HuH-7.5 (cell line): ENCODE measurements at regions not wholly inside any gene's neighbourhood (a gene's known extent, or its start where the extent isn't known, plus 50 kb on each side); places are given as distances from the start of the nearest gene placed in this dataset.
"Not testable (repeated sequence)": the region's sequence is repeated elsewhere in the genome, so short reads cannot be mapped to it uniquely, and the experiment has no call there.

Experiments
- DNase-seq: peaks from one replicate; pipeline ENCODE4 v3.0.0; 2011; ENCODE audit warnings: low spot score

DNA sequence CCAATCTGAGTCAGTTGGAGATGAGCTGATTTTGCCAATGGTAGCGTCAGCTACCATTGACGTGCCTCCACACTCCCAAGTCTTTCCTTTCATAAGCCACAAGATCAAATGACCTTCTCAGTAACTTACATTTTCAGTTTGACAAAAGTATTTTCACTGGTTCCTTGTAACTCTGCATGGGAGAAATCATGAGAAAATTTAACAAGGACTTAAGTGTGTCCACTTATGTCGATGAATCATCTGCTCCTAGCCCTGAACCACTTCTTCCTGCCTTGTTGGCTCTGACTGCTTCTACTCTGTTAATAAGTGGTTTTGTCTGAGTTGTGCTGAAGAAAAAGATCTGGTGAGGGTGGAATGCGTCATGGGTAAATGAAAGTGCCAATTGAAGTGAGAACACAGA lies 101.2 kb downstream of the NFKBIZ start:
- no peak for DNase-seq

DNA sequence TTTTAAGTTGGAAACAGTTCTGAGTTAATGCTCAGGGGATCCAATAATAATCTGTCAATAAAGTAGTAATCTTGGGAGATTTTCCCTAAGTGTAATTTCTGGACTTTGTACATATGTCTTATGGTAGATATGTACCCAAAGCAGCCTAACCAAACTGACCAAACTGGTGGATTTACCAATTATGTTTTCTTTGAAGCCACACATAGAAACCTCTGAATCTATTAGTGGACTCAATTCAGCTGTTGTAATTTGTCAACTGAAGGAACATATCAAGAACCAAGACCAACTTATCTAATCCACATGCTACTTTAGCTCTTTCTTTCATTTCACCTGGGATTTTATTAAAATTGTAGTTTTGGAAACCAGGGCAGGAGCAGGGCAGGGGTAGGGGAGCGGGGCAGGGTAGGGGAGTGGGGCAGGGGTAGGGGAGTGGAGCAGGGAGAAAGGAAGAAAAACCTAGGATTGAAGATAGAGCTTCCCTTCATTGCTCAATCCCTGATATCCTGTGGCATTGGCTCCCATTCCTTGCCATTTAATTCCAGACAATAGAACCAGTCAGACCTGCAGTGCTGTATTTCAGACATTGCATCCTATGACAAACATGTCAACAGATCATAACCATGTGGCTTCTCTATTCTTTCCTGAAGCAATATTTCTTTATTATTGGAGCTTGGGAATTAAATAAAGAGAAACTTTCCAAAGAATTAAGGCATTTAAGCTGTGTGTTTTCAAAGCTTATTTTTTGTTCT lies 101.8 kb downstream of the NFKBIZ start:
- DNase-seq, result no peak

DNA sequence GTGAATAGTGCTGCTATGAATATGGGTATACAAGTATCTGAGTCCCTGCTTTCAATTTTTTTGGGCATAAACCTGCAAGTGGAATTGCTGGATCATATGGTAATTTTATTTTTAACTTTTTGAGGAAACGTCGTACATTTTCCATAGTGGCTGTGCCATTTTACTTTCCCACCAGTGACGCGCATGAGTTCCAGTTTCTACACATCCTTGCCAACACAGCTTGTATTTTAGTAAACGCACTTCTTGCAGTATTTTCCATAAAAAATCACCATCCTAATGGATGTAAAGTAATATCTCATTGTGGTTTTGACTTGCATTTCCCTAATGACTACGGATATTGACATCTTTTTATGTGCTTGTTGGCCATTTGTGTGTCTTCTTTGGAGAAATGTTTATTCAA lies 105.0 kb downstream of the NFKBIZ start:
- DNase-seq, result no peak

DNA sequence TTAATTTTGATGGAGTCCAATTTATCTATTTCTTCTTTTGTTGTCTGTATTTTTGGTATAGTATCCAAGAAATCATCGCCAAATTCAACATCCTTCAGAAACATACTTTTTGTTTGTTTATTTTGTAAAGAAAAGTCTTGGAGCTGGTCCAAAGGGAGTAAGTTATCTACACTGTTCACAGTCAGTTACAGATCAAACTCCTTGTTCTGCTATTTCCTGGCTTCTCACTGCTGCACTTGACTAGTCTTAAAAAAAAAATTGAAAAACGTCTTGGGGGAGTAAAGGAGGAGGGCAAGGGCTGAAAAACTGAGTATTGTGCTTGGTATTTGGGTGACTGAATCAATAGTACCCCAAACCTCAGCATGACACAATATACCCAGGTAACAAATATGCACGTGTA lies 105.6 kb downstream of the NFKBIZ start:
- DNase-seq, result no peak

DNA sequence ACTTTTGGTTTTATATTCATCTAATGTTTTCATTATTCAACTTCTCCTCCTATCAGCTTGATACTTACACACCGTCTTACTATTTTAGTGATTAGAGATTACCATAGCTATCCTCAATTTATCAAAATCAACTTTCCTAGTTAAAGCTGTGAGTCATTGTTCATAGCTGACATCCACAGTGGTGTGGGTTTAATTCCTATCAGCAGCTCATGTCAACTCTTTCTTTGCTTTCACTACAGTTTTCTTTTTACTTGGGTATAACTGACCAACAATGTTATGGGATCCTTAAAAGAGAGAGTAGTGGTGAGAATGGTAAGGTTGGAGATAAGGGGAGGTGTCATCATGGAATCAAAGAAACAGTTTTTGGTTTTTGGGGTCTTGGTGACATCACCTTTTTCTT lies 112.7 kb downstream of the NFKBIZ start:
- no peak for DNase-seq

DNA sequence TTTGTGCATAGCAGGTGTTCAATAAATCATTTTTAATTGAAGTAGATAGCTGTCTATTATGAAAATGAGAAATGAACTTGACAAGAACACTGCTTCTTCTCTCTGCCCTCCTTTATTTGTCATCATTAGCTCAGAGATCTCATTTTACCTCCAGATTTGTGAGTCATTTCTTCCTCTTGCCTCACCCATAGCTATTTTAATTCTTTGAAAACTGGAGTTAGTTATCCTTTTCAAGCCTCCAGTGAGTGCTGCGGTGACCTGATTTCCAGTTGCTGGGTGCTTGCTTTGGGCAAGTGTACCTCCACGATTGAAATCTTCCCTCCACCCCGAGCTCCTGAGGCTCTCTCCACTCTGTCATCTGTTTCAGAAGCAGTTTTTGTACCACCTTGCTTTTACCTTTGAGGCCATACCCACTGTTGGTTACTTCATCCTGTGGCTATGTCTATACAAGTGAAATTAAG lies 114.6 kb downstream of the NFKBIZ start:
- DNase-seq, result no peak

DNA sequence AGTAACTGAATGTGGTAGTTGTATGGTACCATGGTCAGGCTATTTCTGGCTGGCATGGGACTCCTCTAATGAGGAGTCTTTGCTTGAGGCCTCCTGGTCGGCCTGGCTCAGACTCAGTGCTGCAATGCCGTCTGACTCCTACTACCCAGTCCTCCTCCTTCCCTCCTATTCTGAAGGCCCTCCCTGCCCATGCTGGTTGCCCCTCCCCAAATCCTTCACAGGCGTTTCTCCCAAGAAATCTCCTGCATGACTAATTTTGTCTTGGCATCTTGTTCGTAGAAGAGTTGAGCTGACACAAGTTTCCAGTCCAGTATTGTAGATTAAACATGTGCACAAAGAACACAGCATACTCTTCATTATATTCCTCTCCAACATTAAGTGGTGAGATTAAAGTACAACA lies 115.5 kb downstream of the NFKBIZ start:
- no peak for DNase-seq

DNA sequence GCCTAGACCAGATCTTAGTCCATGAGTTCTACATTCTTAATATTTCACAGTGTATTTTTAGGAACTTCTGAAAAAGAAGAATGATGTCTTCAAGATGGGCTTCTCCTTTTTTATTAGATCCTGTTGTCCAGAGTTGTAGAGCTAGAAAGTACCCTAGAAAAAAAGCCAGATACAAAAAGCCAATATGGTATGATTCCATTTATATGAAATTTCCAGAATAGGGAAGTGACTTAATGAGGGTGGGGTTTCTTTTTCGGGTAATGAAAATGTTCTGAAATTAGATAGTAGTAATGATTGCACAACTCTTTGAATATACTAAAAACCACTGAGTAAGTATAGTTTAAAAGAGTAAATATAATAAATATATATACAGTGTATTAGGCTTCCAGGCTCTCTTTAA lies 116.9 kb downstream of the NFKBIZ start:
- DNase-seq, result no peak

DNA sequence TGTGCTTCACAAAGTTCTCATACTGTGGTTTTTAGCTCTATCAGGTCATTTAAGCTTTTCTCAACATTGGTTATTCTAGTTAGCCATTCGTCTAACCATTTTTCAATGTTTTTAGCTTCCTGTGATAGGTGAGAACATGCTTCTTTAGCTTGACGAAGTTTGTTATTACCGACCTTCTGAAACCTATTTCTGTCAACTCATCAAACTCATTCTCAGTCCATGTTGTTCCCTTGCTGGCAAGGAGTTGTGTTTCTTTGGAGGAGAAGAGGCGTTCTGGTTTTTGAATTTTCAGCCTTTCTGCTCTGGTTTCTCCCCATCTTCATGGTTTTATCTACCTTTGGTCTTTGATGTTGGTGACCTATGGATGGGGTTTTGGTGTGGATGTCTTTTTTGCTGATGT lies 120.9 kb downstream of the NFKBIZ start:
- no peak for DNase-seq

DNA sequence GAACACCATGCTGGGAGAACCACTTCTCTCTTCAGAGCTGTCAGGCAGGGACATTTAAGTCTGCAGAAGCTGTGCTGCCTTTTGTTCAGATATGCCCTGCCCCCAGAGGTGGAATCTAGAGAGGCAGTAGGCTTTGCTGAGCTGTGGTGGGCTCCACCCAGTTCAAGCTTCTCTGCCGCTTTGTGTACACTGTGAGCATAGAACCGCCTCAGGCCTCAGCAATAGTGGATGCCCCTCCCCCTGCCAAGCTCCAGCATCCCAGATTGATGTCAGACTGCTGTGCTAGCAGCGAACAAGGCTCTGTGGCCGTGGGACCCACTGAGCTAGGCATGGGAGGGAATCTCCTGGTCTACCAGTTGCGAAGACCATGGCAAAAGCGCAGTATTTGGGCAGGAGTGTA lies 121.6 kb downstream of the NFKBIZ start:
- DNase-seq, result no peak

DNA sequence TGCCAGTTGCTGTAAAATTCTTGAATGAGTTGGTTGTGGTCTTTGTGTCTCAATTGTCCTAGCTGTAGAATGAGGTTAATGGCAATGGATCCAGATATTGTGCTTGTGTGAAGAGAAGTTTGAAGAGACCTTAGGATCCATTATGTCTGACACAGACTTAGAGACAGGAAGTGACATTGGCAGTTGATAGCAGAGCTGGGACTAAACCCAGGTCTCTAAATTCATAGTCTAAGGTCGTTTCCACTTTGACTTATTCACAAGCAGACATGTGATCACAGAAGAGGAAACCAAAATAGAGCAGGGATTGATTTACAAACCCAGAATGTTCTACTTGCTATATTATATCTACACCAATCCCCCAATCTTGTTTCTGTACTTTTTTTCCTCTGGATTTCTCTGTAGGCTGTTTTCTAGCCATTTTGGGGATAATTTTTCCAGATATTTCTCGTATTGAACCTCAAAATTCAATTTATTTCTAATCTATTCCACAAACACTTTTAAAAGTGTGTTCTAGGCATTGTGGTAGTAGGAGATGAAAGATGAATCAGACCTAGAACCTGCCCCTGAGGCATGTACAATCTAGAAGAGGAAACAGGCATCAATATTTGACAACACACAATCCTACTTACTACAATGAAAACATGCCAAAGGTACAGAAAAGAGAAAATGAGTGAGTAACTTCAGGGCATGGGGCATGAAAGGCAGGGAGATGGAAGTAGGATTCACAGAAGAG lies 123.3 kb downstream of the NFKBIZ start:
- DNase-seq, result no peak

DNA sequence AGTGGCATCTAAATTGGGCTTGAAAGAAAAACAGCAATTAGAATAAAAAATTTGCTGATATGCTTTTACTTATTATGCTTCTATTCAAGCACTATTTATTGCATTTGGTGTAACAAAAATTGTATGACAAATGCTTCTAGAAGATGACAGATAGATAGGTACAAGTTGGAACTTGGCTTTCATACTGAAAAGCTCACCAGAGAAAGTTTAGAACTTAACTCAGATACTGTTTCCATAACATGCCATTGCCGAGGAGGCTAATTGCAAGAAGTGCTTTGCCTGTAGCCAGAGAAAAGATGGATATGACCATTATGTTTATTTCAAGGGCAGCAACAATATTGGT lies 123.8 kb downstream of the NFKBIZ start:
- DNase-seq, result no peak

DNA sequence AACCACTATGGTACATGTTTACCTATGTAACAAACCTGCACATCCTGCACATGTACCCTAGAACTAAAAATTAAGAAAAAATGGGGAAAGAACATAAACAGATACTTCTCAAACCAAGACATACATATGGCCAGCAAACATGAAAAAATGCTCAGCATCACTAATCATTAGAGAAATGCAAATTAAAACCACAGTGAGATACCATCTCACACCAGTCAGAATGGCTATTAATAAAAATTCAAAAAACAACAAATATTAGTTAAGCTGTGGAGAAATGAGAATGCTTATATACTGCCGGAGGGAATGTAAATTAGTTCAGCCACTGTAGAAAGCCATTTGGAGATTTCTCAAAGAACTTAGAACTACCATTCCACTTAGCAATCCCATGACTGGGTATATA lies 126.1 kb downstream of the NFKBIZ start:
- not testable (repeated sequence) for DNase-seq

DNA sequence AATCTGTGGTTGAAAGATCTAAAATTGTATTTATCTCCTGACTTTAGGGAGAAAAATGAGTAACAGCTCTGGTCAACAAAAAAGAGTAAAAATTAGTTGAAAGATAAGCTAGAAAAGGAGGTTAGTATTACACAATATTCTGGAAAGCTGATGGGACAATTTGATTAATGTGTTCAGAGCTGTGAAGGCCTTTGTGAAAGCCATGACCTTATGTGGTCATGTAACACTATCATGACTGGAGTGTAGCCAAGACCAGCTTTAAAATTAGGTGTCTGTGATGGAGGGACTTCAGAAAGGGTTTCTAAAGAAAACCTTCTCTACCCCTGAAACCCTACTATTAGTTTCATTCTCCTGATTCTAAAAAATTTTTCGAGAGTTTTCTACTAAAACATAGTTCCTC lies 127.2 kb downstream of the NFKBIZ start:
- no peak for DNase-seq

DNA sequence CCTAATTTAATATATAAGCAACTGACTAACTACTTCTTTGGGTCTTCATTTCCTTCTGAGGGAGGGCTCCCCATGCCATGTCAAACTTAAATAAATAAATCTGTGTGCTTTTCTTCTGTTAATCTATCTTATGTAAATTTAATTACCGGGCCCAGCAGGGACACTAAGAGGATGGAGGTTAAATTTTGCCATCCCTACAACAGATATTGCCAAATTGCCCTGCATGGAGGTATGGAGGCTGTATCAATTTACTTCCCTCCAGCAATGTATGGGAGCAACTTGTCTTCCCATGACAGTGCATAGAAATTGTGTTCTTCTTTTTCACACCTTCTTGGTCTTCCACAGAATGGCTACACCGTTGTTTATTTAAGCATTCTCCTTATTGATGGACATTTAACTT lies 129.0 kb downstream of the NFKBIZ start:
- no peak for DNase-seq

DNA sequence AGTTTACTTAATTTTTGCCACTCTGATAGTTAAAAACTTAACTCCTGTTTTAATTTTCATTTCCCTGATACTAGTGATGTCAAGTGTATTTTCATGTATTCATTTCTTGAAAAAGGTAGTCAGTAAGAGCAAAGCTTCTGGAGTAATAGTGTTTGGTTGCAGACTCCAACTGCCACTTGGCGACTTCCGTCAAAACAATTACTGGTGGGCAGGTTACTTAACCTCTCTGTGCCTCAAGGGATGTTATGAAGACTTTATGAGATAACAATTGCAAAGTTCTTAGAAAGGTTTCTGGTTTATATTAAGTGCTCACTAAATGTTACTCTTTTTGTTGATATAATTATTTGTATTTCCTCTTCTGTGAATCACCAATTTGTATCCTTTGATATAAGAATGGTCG lies 129.7 kb downstream of the NFKBIZ start:
- DNase-seq, result no peak

DNA sequence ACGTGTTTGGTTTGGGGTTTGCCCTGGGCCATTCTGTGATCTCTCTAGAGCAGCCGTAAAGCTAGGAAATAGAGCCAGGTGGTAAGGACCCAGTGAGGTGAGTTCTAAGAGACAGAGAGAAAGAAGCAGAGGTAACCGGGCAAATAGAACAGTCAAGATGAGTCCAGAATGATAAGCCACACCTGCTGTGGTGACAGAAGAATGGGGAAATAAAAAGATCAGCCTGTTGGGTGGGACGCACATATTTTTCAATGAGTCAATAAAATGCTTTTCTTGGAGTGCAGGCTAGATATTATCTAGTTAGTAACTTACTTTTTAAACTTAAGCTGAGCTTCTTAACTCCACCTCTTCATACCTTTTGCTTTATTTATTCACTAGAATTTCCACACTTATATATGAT lies 135.0 kb downstream of the NFKBIZ start:
- DNase-seq, result no peak

DNA sequence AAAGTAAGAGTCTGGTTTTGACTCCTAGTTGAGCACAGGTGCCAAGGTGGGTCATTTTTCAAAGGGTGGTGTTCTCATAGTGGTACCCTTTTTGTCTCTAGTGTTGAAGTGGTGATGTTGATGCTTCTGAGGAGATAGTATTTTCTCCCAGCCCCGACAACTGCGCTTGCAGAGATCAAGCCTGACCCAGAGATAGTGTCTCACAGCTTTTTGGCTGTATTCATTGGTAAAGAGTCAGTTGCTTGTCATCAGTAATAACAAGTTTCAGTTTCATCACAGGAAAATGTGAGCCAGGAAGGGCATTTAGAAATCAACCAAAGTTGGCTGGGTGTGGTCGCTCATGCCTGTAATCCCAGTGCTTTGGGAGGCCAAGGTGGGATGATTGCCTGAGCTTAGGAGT lies 139.3 kb downstream of the NFKBIZ start:
- DNase-seq, result no peak

DNA sequence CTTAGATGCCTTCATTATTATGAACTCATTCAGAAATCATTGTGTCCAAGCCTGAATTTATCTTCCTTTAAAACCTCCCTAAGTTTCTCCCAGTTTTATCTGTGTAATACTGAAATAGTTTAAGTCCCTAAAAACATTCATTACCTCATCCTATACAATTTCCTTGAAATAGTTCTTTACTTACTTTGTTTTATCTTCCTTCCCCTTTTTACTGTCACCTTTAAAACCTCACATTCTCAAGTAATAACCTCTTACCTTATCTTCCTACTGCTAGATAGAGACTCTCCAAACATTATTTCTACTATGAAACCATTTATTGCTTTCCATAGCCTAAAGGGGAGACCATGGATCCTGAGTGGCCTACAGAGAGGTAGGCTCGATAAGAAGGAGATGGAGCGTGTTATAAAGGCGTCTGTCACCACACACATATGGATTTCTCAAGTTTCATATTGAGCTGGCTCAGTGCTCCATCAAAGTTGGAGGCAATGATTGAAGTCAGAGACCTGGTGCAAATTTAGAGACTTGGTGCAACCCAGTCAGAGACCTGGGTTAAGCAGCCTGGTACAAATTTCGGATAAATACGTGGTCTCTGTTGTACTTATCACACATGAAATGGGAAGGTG lies 140.4 kb downstream of the NFKBIZ start:
- no peak for DNase-seq

DNA sequence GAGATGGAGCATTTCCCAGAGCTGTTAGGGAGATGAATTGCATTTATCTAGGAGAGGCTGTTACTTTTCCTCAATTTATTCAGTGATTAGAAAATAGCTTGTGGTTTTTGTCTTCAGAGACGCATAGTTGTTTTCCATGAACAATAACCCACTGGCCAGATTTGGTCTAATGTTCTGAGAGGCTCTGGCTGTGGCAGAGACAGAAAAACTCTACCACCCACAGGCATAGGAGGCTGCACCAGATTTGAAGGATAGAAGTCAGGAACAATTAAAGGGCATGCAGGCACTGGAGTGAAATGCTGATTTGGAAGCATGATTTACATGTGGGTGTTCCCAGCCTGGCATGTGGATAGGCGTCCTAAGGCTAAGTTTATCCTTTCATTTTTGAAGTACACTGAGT lies 143.5 kb downstream of the NFKBIZ start:
- DNase-seq, result no peak

DNA sequence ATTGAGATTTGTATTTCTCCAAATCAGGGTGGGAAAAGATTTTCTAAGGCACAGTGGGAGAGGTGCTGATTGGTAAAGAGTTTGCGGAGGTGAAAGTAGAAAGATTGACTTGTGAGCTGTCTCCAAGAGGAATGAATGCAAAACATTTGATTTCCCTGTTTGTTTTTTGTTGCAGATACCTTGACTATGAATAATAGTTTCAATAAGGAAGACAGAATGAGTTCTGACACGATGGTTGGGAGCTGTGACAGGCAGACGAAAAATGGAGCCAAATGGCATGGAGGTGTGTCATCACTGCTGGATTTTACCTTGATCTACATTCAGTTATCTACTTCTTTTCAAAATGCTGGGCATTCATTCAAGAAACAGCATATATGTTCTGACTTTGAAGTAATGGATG lies 145.1 kb downstream of the NFKBIZ start:
- no peak for DNase-seq

DNA sequence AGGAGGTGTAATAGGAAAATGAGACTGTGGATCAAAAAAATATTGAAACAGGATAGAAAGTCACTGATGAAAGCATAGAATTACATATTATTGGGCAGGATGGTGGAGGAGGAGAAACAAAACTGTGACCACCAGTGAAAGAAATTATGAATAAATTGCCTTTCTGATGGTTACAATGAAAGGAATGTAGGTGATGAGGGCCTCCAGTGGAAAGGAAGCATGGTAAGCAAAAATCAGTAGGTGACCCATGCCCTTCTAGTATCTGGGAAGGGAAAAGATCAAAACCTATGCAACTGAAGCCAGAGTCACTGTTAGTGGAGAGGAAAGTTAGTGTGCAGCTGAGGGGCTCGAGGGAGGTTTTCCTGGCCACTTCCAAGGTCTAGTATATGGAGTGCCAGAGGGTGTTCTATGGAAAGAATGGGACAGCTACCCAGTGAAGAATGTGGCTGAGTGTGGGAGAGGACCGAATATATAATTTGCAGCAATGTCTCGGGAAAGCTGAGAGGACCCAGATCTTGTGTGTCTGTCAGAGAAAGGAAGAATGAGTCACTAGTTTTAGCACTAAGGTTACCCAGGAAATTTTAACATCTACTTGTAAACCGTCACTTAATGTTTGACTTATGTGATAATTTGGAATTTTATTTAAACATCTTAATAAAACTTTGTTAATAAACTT lies 146.2 kb downstream of the NFKBIZ start:
- no peak for DNase-seq

DNA sequence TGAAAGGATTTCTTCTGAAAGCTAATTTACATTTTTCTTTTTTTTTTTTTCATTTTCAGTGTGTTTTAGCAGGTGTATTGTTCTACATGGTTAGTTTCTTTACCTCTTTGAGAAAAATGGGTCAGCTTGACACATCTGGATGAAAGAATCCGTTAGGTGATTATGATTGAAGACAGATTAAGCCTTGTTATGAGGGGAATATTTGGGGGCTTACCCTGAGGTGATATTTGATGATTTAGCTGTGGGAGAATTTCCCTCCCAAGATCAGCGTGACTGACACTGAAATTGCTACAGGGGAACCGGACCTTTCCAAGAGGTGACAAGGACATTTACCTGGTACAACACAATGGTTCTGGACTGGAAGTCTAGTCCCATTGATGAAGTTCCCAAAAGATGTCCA lies 147.5 kb downstream of the NFKBIZ start:
- DNase-seq, result no peak
